ENCODE measurements at regions not wholly inside any gene's neighbourhood (a gene's known extent, or its start where the extent isn't known, plus 50 kb on each side); places are given as distances from the start of the nearest gene placed in this dataset.

- Histone ChIP-seq H3K4me3 (replicated peaks in 1 of 3) (no peak overlapping the region), H3K4me1 (peaks cover 0 to 4% of the 10 kb centered on the region in 2 donors), H3K9me3 (no peaks in the 10 kb centered on the region), H3K36me3 (no peaks in the 10 kb centered on the region), H3K27ac (no peak overlapping the region), H3K27me3 (no peaks in the 10 kb centered on the region)
- intact Hi-C loops (cut with DNase I): loop anchor here (10.0 kb wide), 1 partner anchor 174 kb away; no protein-coding TSS in a partner anchor
- WGBS, 2 donors: 76 to 86% methylated on average over 5 of the region's 5 CpGs
- no peak for DNase-seq
- TF ChIP-seq, protein P1, sequence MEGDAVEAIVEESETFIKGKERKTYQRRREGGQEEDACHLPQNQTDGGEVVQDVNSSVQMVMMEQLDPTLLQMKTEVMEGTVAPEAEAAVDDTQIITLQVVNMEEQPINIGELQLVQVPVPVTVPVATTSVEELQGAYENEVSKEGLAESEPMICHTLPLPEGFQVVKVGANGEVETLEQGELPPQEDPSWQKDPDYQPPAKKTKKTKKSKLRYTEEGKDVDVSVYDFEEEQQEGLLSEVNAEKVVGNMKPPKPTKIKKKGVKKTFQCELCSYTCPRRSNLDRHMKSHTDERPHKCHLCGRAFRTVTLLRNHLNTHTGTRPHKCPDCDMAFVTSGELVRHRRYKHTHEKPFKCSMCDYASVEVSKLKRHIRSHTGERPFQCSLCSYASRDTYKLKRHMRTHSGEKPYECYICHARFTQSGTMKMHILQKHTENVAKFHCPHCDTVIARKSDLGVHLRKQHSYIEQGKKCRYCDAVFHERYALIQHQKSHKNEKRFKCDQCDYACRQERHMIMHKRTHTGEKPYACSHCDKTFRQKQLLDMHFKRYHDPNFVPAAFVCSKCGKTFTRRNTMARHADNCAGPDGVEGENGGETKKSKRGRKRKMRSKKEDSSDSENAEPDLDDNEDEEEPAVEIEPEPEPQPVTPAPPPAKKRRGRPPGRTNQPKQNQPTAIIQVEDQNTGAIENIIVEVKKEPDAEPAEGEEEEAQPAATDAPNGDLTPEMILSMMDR (IDR thresholded peaks at IDR 0.05): no peak
- no peak for TF ChIP-seq POLR2A (IDR thresholded peaks at IDR 0.05)
These were observed 97.3 kb upstream of the DAP start for GRCh38 chr5:10858307-10858706.

DNA sequence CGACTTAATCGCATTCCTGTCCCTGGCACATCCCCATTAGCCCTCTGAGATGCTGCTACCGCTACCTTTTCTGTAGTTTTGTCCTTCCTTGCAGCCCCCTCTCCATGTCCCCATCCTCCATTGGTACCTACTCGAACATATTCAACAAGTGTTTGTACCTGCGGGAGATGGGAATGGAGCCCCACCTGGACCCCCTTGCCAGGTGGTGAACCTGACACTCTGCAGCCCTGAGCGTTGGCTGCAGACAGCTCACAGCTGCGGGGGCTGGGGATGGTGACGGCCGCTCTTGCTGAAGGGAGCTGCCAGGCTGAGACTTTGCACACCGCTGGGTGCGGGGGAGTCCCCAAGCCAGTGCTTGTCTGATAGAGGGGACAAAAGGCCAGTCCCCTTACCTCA, 96.3 kb upstream of the DAP start:
- 23 to 33% methylated on average over 7 of the region's 11 CpGs for WGBS, 2 donors
- Histone ChIP-seq H3K9me3 (no peaks in the 10 kb centered on the region), H3K4me1 (peaks cover 0 to 4% of the 10 kb centered on the region in 2 donors), H3K27ac (no peak overlapping the region), H3K36me3 (no peaks in the 10 kb centered on the region), H3K27me3 (no peaks in the 10 kb centered on the region), H3K4me3 (replicated peaks in 1 of 3) (no peak overlapping the region)
- TF ChIP-seq, protein P1 (IDR thresholded peaks at IDR 0.05): peak in 2 of 6 experiments; percentile 3 to 7
- TF ChIP-seq POLR2A (IDR thresholded peaks at IDR 0.05): no peak
- no peak for DNase-seq
- intact Hi-C loops (cut with DNase I): loop anchor here (10.0 kb wide), 1 partner anchor 173 kb away; no protein-coding TSS in a partner anchor

DNA sequence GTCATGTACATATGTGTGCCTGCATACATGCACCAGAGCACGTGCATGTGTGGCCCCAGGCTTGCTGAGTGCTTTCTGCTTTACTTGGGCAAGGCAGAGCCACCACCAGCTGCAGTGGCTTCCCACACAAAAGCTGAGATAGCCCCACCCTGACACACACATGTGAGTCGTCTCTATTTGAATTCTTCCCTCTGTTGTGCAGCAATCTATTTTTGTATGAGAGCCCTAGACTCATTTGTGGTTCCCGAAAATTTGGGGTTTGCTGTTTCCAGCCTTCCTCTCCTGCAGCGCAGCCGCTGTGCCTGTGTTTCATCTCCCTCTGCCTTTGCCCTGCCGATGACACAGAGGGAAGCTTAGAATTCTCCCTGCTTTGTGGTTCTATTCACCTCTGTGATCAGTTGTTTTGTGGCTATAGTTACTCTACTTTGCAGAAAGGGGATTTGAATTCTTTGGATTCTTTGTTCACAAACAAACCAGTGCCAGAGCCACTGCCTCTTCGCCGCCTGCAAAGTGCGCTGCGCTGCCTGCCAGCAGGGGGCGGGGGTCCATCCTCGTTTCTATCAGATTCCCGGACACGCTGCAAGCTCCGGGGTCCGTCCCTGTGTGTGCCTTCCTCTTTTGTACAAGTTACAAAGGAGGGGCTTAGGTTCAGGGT, 95.8 kb upstream of the DAP start:
- TF ChIP-seq POLR2A (IDR thresholded peaks at IDR 0.05): no peak
- TF ChIP-seq, protein P1 (IDR thresholded peaks at IDR 0.05): peak; percentile 47 to 81 (median 61)
- H3K4me3 ChIP-seq (replicated peaks in 1 of 3): no peak overlapping the region
- H3K4me1 ChIP-seq: peaks cover 0 to 4% of the 10 kb centered on the region in 2 donors
- no peak overlapping the region for H3K27ac ChIP-seq
- 25 to 26% methylated on average over 16 of the region's 16 CpGs for WGBS, 2 donors
- H3K36me3 ChIP-seq: no peaks in the 10 kb centered on the region
- no peaks in the 10 kb centered on the region for H3K27me3 ChIP-seq
- peak; percentile 55 to 57 for DNase-seq
- intact Hi-C loops (cut with DNase I): loop anchor here (10.0 kb wide), 1 partner anchor 172 kb away; no protein-coding TSS in a partner anchor
- no peaks in the 10 kb centered on the region for H3K9me3 ChIP-seq

GRCh38 chr5:10856071-10856470, 95.0 kb upstream of the DAP start:
- DNase-seq: no peak
- H3K27ac ChIP-seq: no peak overlapping the region
- no peak overlapping the region for H3K4me3 ChIP-seq (replicated peaks in 1 of 3)
- H3K27me3 ChIP-seq: no peaks in the 10 kb centered on the region
- intact Hi-C loops (cut with DNase I): loop anchor here (10.0 kb wide), 1 partner anchor 171 kb away; no protein-coding TSS in a partner anchor
- no peaks in the 10 kb centered on the region for H3K36me3 ChIP-seq
- TF ChIP-seq, protein P1 (IDR thresholded peaks at IDR 0.05): no peak
- TF ChIP-seq POLR2A (IDR thresholded peaks at IDR 0.05): no peak
- 90 to 97% methylated on average over 5 of the region's 5 CpGs for WGBS, 2 donors
- H3K9me3 ChIP-seq: no peaks in the 10 kb centered on the region
- peaks cover 0 to 4% of the 10 kb centered on the region in 2 donors for H3K4me1 ChIP-seq

Measured in thyroid gland (tissue), 4 donors.